ENCODE measurements at regions not wholly inside any gene's neighbourhood (a gene's known extent, or its start where the extent isn't known, plus 50 kb on each side); places are given as distances from the start of the nearest gene placed in this dataset.

GRCh38 chr2:13711154-13711553, 921.4 kb upstream of the LRATD1 start:
- no peaks in the 10 kb centered on the region for H3K9me3 ChIP-seq (ENCODE audit: control insufficient read depth, insufficient read depth, low read length)
- H3K27me3 ChIP-seq (ENCODE audit: control insufficient read depth, insufficient read depth, low read length) = no peaks in the 10 kb centered on the region
- H3K9ac ChIP-seq (ENCODE audit: low read depth, low read length) = no peak overlapping the region
- no peaks in the 10 kb centered on the region for H3K4me1 ChIP-seq (ENCODE audit: control insufficient read depth, insufficient read depth, low read length)
- H3K4me3 ChIP-seq (ENCODE audit: low read depth, low read length) = no peak overlapping the region
- no peaks in the 10 kb centered on the region for H3K36me3 ChIP-seq (ENCODE audit: control insufficient read depth, insufficient read depth, low read length)

- H3K27me3 ChIP-seq (ENCODE audit: control insufficient read depth, insufficient read depth, low read length) = no peaks in the 10 kb centered on the region
- H3K9ac ChIP-seq (ENCODE audit: low read depth, low read length) = no peak overlapping the region
- no peaks in the 10 kb centered on the region for H3K9me3 ChIP-seq (ENCODE audit: control insufficient read depth, insufficient read depth, low read length)
- H3K4me1 ChIP-seq (ENCODE audit: control insufficient read depth, insufficient read depth, low read length) = no peaks in the 10 kb centered on the region
- H3K4me3 ChIP-seq (ENCODE audit: low read depth, low read length) = no peak overlapping the region
- H3K36me3 ChIP-seq (ENCODE audit: control insufficient read depth, insufficient read depth, low read length) = no peaks in the 10 kb centered on the region
These were observed 918.1 kb upstream of the LRATD1 start for GRCh38 chr2:13714466-13714865.

GRCh38 chr2:13725945-13726344, 906.6 kb upstream of the LRATD1 start:
- Histone ChIP-seq H3K9ac (ENCODE audit: low read depth, low read length) (no peak overlapping the region), H3K36me3 (ENCODE audit: control insufficient read depth, insufficient read depth, low read length) (no peaks in the 10 kb centered on the region), H3K9me3 (ENCODE audit: control insufficient read depth, insufficient read depth, low read length) (no peaks in the 10 kb centered on the region), H3K27me3 (ENCODE audit: control insufficient read depth, insufficient read depth, low read length) (no peaks in the 10 kb centered on the region), H3K4me3 (ENCODE audit: low read depth, low read length) (no peak overlapping the region), H3K4me1 (ENCODE audit: control insufficient read depth, insufficient read depth, low read length) (no peaks in the 10 kb centered on the region)

GRCh38 chr2:13745330-13745729, 887.2 kb upstream of the LRATD1 start:
- Histone ChIP-seq H3K27me3 (ENCODE audit: control insufficient read depth, insufficient read depth, low read length) (no peaks in the 10 kb centered on the region), H3K4me1 (ENCODE audit: control insufficient read depth, insufficient read depth, low read length) (peaks cover 18% of the 10 kb centered on the region), H3K9me3 (ENCODE audit: control insufficient read depth, insufficient read depth, low read length) (peaks cover 4% of the 10 kb centered on the region), H3K36me3 (ENCODE audit: control insufficient read depth, insufficient read depth, low read length) (no peaks in the 10 kb centered on the region), H3K4me3 (ENCODE audit: low read depth, low read length) (no peak overlapping the region), H3K9ac (ENCODE audit: low read depth, low read length) (no peak overlapping the region)

- no peaks in the 10 kb centered on the region for H3K9me3 ChIP-seq (ENCODE audit: control insufficient read depth, insufficient read depth, low read length)
- no peaks in the 10 kb centered on the region for H3K4me1 ChIP-seq (ENCODE audit: control insufficient read depth, insufficient read depth, low read length)
- no peaks in the 10 kb centered on the region for H3K36me3 ChIP-seq (ENCODE audit: control insufficient read depth, insufficient read depth, low read length)
These were observed 880.6 kb upstream of the LRATD1 start for GRCh38 chr2:13751955-13752354.

GRCh38 chr2:13758412-13758811, 874.1 kb upstream of the LRATD1 start:
- no peaks in the 10 kb centered on the region for H3K27me3 ChIP-seq (ENCODE audit: control insufficient read depth, insufficient read depth, low read length)
- H3K36me3 ChIP-seq (ENCODE audit: control insufficient read depth, insufficient read depth, low read length) = no peaks in the 10 kb centered on the region
- H3K4me3 ChIP-seq (ENCODE audit: low read depth, low read length) = no peak overlapping the region
- no peak overlapping the region for H3K9ac ChIP-seq (ENCODE audit: low read depth, low read length)
- H3K9me3 ChIP-seq (ENCODE audit: control insufficient read depth, insufficient read depth, low read length) = no peaks in the 10 kb centered on the region
- H3K4me1 ChIP-seq (ENCODE audit: control insufficient read depth, insufficient read depth, low read length) = no peaks in the 10 kb centered on the region

More at GRCh38 chr2:13751955-13752354, 880.6 kb upstream of the LRATD1 start:
- Histone ChIP-seq H3K27me3 (ENCODE audit: control insufficient read depth, insufficient read depth, low read length) (no peaks in the 10 kb centered on the region), H3K4me3 (ENCODE audit: low read depth, low read length) (no peak overlapping the region), H3K9ac (ENCODE audit: low read depth, low read length) (no peak overlapping the region)

- H3K36me3 ChIP-seq (ENCODE audit: control insufficient read depth, insufficient read depth, low read length) = no peaks in the 10 kb centered on the region
- no peaks in the 10 kb centered on the region for H3K9me3 ChIP-seq (ENCODE audit: control insufficient read depth, insufficient read depth, low read length)
- no peaks in the 10 kb centered on the region for H3K4me1 ChIP-seq (ENCODE audit: control insufficient read depth, insufficient read depth, low read length)
- H3K9ac ChIP-seq (ENCODE audit: low read depth, low read length) = no peak overlapping the region
- no peaks in the 10 kb centered on the region for H3K27me3 ChIP-seq (ENCODE audit: control insufficient read depth, insufficient read depth, low read length)
- no peak overlapping the region for H3K4me3 ChIP-seq (ENCODE audit: low read depth, low read length)
These were observed 864.2 kb upstream of the LRATD1 start for GRCh38 chr2:13768274-13768673.

GRCh38 chr2:13770279-13770678, 862.2 kb upstream of the LRATD1 start:
- Histone ChIP-seq H3K9ac (ENCODE audit: low read depth, low read length) (no peak overlapping the region), H3K9me3 (ENCODE audit: control insufficient read depth, insufficient read depth, low read length) (no peaks in the 10 kb centered on the region), H3K4me1 (ENCODE audit: control insufficient read depth, insufficient read depth, low read length) (no peaks in the 10 kb centered on the region), H3K27me3 (ENCODE audit: control insufficient read depth, insufficient read depth, low read length) (no peaks in the 10 kb centered on the region), H3K36me3 (ENCODE audit: control insufficient read depth, insufficient read depth, low read length) (no peaks in the 10 kb centered on the region), H3K4me3 (ENCODE audit: low read depth, low read length) (no peak overlapping the region)

GRCh38 chr2:13779996-13780395, 852.5 kb upstream of the LRATD1 start:
- Histone ChIP-seq H3K36me3 (ENCODE audit: control insufficient read depth, insufficient read depth, low read length) (no peaks in the 10 kb centered on the region), H3K4me1 (ENCODE audit: control insufficient read depth, insufficient read depth, low read length) (no peaks in the 10 kb centered on the region), H3K27me3 (ENCODE audit: control insufficient read depth, insufficient read depth, low read length) (no peaks in the 10 kb centered on the region), H3K4me3 (ENCODE audit: low read depth, low read length) (no peak overlapping the region), H3K9me3 (ENCODE audit: control insufficient read depth, insufficient read depth, low read length) (no peaks in the 10 kb centered on the region), H3K9ac (ENCODE audit: low read depth, low read length) (no peak overlapping the region)

- Histone ChIP-seq H3K27me3 (ENCODE audit: control insufficient read depth, insufficient read depth, low read length) (no peaks in the 10 kb centered on the region), H3K9me3 (ENCODE audit: control insufficient read depth, insufficient read depth, low read length) (no peaks in the 10 kb centered on the region), H3K36me3 (ENCODE audit: control insufficient read depth, insufficient read depth, low read length) (no peaks in the 10 kb centered on the region), H3K4me3 (ENCODE audit: low read depth, low read length) (no peak overlapping the region), H3K9ac (ENCODE audit: low read depth, low read length) (no peak overlapping the region), H3K4me1 (ENCODE audit: control insufficient read depth, insufficient read depth, low read length) (no peaks in the 10 kb centered on the region)
These were observed 841.4 kb upstream of the LRATD1 start for GRCh38 chr2:13791019-13791547.

GRCh38 chr2:13806539-13806938, 826.0 kb upstream of the LRATD1 start:
- H3K36me3 ChIP-seq (ENCODE audit: control insufficient read depth, insufficient read depth, low read length) = no peaks in the 10 kb centered on the region
- H3K4me1 ChIP-seq (ENCODE audit: control insufficient read depth, insufficient read depth, low read length) = no peaks in the 10 kb centered on the region
- no peak overlapping the region for H3K4me3 ChIP-seq (ENCODE audit: low read depth, low read length)
- no peaks in the 10 kb centered on the region for H3K9me3 ChIP-seq (ENCODE audit: control insufficient read depth, insufficient read depth, low read length)
- H3K9ac ChIP-seq (ENCODE audit: low read depth, low read length) = no peak overlapping the region
- H3K27me3 ChIP-seq (ENCODE audit: control insufficient read depth, insufficient read depth, low read length) = peaks cover 3% of the 10 kb centered on the region

GRCh38 chr2:13813236-13813635, 819.3 kb upstream of the LRATD1 start:
- Histone ChIP-seq H3K4me3 (ENCODE audit: low read depth, low read length) (no peak overlapping the region), H3K4me1 (ENCODE audit: control insufficient read depth, insufficient read depth, low read length) (no peaks in the 10 kb centered on the region), H3K9ac (ENCODE audit: low read depth, low read length) (no peak overlapping the region), H3K36me3 (ENCODE audit: control insufficient read depth, insufficient read depth, low read length) (no peaks in the 10 kb centered on the region), H3K9me3 (ENCODE audit: control insufficient read depth, insufficient read depth, low read length) (no peaks in the 10 kb centered on the region), H3K27me3 (ENCODE audit: control insufficient read depth, insufficient read depth, low read length) (peaks cover 39% of the 10 kb centered on the region)
